Endothelial cell of umbilical vein (primary cell): ENCODE measurements at regions not wholly inside any gene's neighbourhood (a gene's known extent, or its start where the extent isn't known, plus 50 kb on each side); places are given as distances from the start of the nearest gene placed in this dataset.

Experiments used
- EZH2 ChIP-seq: IDR thresholded peaks from 2 replicates; pipeline ENCODE4 v1.6.1; 2012; ENCODE audit warnings: borderline replicate concordance, low read depth, mild to moderate bottlenecking, moderate library complexity, low read length, inconsistent platforms; ENCODE audit not compliant: severe bottlenecking
- GATA2 ChIP-seq: IDR thresholded peaks from 2 replicates; pipeline ENCODE4 v1.7.0; 2011; ENCODE audit warnings: low read depth, mild to moderate bottlenecking, moderate library complexity, mixed read lengths, low read length; ENCODE audit not compliant: insufficient read length, insufficient read depth
- JUN ChIP-seq: IDR thresholded peaks from 2 replicates; pipeline ENCODE4 v1.6.1; 2011; ENCODE audit warnings: borderline replicate concordance, low read depth; ENCODE audit not compliant: insufficient read length, insufficient read depth
- MYC ChIP-seq: IDR thresholded peaks from one replicate; pipeline ENCODE4 v1.6.1; 2011; ENCODE audit warnings: mild to moderate bottlenecking, low read depth, low read length
- POLR2A ChIP-seq: IDR thresholded peaks from 2 replicates; pipeline ENCODE4 v1.6.1; 2012; ENCODE audit warnings: low read depth, mild to moderate bottlenecking, control low read depth, low read length
- POLR2AphosphoS5 ChIP-seq: IDR thresholded peaks from 2 replicates; pipeline ENCODE4 v1.6.1; 2012; ENCODE audit warnings: low read depth, mild to moderate bottlenecking, control low read depth, low read length, moderate library complexity; ENCODE audit not compliant: insufficient read depth
- TF ChIP-seq, protein P1 (sequence below), 2 donors: IDR thresholded peaks; 1 replicate in 1 of 2; 2 replicates in 1 of 2; pipeline ENCODE4 v1.5.1; 2011; ENCODE audit warnings: low read length in 2 of 2, mild to moderate bottlenecking in 2 of 2, moderate library complexity in 2 of 2, control low read depth in 1 of 2, inconsistent platforms in 1 of 2, low read depth in 1 of 2; ENCODE audit not compliant: insufficient read depth in 1 of 2; ENCODE audit errors: extremely low read depth in 1 of 2
- TF ChIP-seq, protein P2 (sequence below): IDR thresholded peaks from 2 replicates; pipeline ENCODE4 v1.6.1; 2011; ENCODE audit not compliant: insufficient read depth, insufficient read length

DNA sequence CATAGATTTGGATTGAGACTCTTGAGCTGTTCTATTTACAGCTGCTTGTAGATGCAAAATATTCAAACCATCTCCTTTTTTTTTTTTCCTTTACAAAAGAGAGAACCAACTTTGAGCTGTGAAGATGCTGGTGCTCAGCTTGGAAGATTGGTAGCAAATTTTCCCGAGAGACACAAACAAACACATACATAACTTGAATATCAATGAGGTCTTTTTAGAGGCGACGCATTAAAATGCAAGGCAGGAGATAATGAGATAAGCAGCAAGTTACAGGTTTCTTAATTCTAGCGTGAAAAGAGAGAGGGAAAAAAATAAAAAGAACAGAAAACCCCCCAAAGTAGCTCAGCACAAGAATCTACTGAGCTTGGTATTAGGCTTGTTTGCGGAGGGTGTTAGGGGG lies 247.0 kb upstream of the SORL1-AS1 start:
- TF ChIP-seq, protein P1, sequence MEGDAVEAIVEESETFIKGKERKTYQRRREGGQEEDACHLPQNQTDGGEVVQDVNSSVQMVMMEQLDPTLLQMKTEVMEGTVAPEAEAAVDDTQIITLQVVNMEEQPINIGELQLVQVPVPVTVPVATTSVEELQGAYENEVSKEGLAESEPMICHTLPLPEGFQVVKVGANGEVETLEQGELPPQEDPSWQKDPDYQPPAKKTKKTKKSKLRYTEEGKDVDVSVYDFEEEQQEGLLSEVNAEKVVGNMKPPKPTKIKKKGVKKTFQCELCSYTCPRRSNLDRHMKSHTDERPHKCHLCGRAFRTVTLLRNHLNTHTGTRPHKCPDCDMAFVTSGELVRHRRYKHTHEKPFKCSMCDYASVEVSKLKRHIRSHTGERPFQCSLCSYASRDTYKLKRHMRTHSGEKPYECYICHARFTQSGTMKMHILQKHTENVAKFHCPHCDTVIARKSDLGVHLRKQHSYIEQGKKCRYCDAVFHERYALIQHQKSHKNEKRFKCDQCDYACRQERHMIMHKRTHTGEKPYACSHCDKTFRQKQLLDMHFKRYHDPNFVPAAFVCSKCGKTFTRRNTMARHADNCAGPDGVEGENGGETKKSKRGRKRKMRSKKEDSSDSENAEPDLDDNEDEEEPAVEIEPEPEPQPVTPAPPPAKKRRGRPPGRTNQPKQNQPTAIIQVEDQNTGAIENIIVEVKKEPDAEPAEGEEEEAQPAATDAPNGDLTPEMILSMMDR (IDR thresholded peaks at IDR 0.05; ENCODE audit: extremely low read depth in 1 of 2, insufficient read depth in 1 of 2, low read depth in 1 of 2, low read length in 2 of 2) = no peak
- TF ChIP-seq POLR2A (no peak), POLR2AphosphoS5 (no peak), JUN (no peak), EZH2 (no peak), MYC (no peak), GATA2 (no peak)
- TF ChIP-seq, protein P2, sequence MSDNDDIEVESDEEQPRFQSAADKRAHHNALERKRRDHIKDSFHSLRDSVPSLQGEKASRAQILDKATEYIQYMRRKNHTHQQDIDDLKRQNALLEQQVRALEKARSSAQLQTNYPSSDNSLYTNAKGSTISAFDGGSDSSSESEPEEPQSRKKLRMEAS = no peak
